ENCODE measurements at regions not wholly inside any gene's neighbourhood (a gene's known extent, or its start where the extent isn't known, plus 50 kb on each side); places are given as distances from the start of the nearest gene placed in this dataset.

DNA sequence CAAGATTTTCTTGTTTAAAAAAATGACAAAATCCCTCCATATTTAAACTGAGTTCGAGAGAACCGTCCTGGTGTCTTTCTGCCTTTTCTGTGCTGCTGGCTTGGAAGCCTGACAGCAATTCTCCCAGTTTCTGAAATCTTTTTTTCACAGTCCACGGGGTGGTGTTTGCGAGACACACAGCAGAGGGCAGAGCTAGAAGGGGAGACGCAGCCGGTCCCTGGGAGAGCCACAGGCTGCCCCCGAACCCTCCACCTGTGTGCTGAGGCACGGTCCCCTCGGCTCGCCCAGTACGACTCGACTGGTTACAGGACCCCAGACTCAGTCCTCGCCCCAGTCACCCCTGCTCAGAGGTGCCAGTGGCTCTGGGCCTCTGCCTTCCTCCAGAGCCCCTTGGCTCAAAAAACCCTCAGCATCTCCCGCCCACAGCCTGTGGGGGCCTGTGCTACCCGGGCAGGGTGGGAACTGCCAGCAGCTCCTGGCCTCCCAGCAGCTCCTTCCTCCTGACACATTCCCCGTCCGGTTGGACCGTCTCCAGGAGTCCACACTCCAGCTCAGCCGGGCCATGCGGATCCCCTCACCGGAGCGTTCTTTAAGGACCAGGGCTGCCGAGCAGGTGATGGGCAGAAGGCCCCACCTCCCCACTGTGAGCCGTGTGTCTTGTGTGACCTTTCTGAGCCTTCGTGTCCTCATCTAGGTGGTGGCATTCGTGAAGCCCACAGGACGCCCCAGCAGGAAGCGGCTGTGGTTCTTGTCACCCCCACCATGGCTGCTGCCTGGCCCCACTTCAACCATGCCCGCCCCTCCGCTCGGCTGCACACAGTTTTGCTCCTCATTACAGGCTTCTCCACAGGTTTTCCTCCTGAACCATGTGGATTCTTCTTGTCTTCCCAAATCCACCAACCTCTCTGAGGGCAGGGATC, 52.3 kb upstream of the EN2 start:
- DNase-seq (ENCODE audit: insufficient read length, low spot score) (no peak), FAIRE-seq (no peak)
- no peak for TF ChIP-seq SPI1 (IDR thresholded peaks at IDR 0.05; ENCODE audit: low read depth, low read length)

DNA sequence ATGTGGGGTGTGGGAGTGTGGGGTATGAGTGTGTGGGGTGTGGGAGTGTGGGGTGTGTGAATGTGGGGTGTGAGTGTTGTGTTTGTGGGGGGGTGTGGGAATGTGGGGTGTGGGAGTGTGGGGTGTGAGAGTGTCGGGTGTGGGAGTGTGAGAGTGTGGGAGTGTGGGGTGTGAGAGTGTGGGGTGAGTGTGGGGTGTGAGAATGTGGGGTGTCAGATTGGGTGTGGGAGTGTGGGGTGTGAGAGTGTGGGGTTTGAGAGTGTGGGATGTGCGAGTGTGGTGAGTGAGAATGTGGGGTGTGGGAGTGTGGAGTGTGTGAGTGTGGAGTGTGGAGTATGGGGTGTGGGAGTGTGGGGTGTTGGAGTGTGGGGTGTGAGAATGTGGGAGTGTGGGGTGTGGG, 50.1 kb upstream of the EN2 start:
- no peak for FAIRE-seq
- DNase-seq (ENCODE audit: insufficient read length, low spot score) = no peak
- TF ChIP-seq PAX5 (IDR thresholded peaks at IDR 0.05; ENCODE audit: insufficient read depth, low read length, severe bottlenecking) (no peak), SPI1 (IDR thresholded peaks at IDR 0.05; ENCODE audit: low read depth, low read length) (no peak), POLR2AphosphoS5 (IDR thresholded peaks at IDR 0.05; ENCODE audit: low read depth, low read length) (no peak), POU2F2 (IDR thresholded peaks at IDR 0.05; ENCODE audit: low read depth, low read length) (no peak), TAF1 (IDR thresholded peaks at IDR 0.05; ENCODE audit: low read depth, low read length) (no peak), POLR2A (IDR thresholded peaks at IDR 0.05; ENCODE audit: low read depth, low read length) (no peak)
